ENCODE measurements at regions not wholly inside any gene's neighbourhood (a gene's known extent, or its start where the extent isn't known, plus 50 kb on each side); places are given as distances from the start of the nearest gene placed in this dataset.
"Not testable (repeated sequence)": the region's sequence is repeated elsewhere in the genome, so short reads cannot be mapped to it uniquely, and the experiment has no call there.

- no peak for DNase-seq
These were observed 81.0 kb upstream of the NDUFV2 start for GRCh38 chr18:9021458-9021857.

GRCh38 chr18:9022397-9023155, 79.9 kb upstream of the NDUFV2 start:
- DNase-seq, result no peak

- DNase-seq, result not testable (repeated sequence)
These were observed 78.4 kb upstream of the NDUFV2 start for GRCh38 chr18:9024031-9024646.

GRCh38 chr18:9025091-9025838, 77.2 kb upstream of the NDUFV2 start:
- DNase-seq, result no peak

GRCh38 chr18:9029131-9029530, 73.4 kb upstream of the NDUFV2 start:
- DNase-seq, result no peak

- DNase-seq, result no peak
These were observed 70.0 kb upstream of the NDUFV2 start for GRCh38 chr18:9032519-9032918.

GRCh38 chr18:9038277-9038871, 64.1 kb upstream of the NDUFV2 start:
- no peak for DNase-seq

GRCh38 chr18:9039441-9040071, 62.9 kb upstream of the NDUFV2 start:
- DNase-seq, result no peak

- DNase-seq, result no peak
These were observed 59.6 kb upstream of the NDUFV2 start for GRCh38 chr18:9042766-9043481.

- no peak for DNase-seq
These were observed 58.9 kb upstream of the NDUFV2 start for GRCh38 chr18:9043581-9043980.

- no peak for DNase-seq
These were observed 54.8 kb upstream of the NDUFV2 start for GRCh38 chr18:9047715-9048114.

GRCh38 chr18:9048236-9048635, 54.3 kb upstream of the NDUFV2 start:
- DNase-seq, result no peak

- no peak for DNase-seq
These were observed 53.5 kb upstream of the NDUFV2 start for GRCh38 chr18:9048808-9049494.

GRCh38 chr18:9049495-9049809, 53.0 kb upstream of the NDUFV2 start:
- no peak for DNase-seq

- not testable (repeated sequence) for DNase-seq
These were observed 51.7 kb upstream of the NDUFV2 start for GRCh38 chr18:9050628-9051284.

Data from activated T-cell treated with anti-CD3 and anti-CD28 coated beads for 4 hours (primary cell).